ENCODE measurements at regions not wholly inside any gene's neighbourhood (a gene's known extent, or its start where the extent isn't known, plus 50 kb on each side); places are given as distances from the start of the nearest gene placed in this dataset.

DNA sequence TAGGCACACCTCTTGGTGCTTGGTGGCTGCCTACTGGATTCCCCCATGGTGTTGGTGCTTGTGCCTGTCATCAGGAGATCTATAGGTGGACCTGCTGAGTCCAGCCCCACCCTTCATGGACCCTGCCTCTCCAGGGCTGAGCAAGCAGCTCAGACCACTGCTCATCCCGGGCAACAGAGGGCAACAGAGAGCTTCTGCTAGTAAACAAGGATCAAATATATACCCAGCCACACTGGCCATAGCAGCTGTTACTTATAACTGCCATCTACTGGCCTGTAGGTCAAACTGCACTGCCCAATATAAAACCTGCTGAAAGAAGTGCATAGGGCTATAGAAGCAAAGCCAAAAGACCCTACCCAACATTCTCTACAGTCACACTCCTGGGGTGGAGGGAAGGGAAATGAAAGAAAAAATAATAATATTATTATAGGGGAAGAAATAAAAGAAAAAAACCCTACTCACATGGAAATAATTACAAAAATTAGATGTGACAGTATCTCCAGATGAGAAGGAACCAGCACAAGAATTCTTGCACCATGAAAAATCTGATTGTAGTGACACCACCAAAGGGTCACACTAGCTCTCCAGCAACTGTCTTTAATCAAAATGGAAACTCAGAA is 54.9 kb upstream of the ZNF800 start:
- DNase-seq (ENCODE audit: low read depth in 4 of 4, low spot score in 2 of 4): no peak

DNA sequence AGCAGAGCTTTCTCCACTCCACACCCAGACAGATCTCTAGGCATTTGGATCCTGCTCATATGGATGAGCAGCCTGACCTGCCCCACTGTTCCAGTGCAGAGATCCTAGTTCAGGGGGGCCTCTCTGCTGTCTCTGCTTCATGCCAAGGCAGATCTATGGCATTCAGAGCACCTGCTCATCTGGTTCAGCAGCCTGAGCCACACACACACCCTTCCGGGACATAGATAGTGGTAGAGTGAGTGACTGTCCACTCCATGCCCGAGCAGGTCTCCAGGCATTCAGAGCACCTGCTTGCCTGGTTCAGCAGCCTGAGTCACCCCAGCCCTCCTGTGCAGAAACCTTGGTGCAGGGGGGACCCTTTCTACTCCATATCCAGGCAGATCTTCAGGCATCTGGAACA is 54.3 kb upstream of the ZNF800 start:
- DNase-seq (ENCODE audit: low read depth in 4 of 4, low spot score in 2 of 4): no peak
